HEK293 (cell line): ENCODE measurements at regions not wholly inside any gene's neighbourhood (a gene's known extent, or its start where the extent isn't known, plus 50 kb on each side); places are given as distances from the start of the nearest gene placed in this dataset.
A peak's percentile ranks its signal among the peaks of the same experiment; 100 is the strongest.

ENCODE experiments used
- CTCF ChIA-PET: fragments of 350-600 bp; formaldehyde crosslinking; extraction: SDS; loops from one replicate; lab custom pipeline; 2021; ENCODE audit warnings: antibody characterized with exemption; lab: Yijun Ruan, JAX
- POLR2A ChIA-PET: fragments of 300-600 bp; formaldehyde crosslinking; extraction: SDS; loops from one replicate; lab custom pipeline; 2020; ENCODE audit warnings: antibody characterized with exemption, inconsistent platforms; lab: Yijun Ruan, JAX
- H3K27ac ChIP-seq: fragments of 200-500 bp; sonication (Bioruptor generic); 2 replicates; pipeline ENCODE4 v1.5.1; 2014; ENCODE audit warnings: low read depth, low read length, control low read depth, inconsistent platforms; ENCODE audit errors: extremely low read depth
- H3K36me3 ChIP-seq, 2 experiments: fragments of 200-500 bp in 1 of 2; sonication (Bioruptor generic) in 1 of 2; 1 replicate in 1 of 2; 2 replicates in 1 of 2; pipeline ENCODE4 v1.5.1; 2014 to 2017; ENCODE audit warnings: inconsistent platforms in 2 of 2, low read length in 2 of 2; ENCODE audit not compliant: control insufficient read depth in 2 of 2, insufficient read depth in 1 of 2
- H3K4me1 ChIP-seq: fragments of 200-500 bp; sonication (Bioruptor generic); 2 replicates; pipeline ENCODE4 v1.5.1; 2014; ENCODE audit warnings: mild to moderate bottlenecking, low read length, inconsistent platforms; ENCODE audit not compliant: control insufficient read depth, insufficient read depth
- H3K4me3 ChIP-seq: 2 replicates; pipeline ENCODE4 v1.5.1; 2011; ENCODE audit warnings: low read depth, mild to moderate bottlenecking, control low read depth, low read length, moderate library complexity
- H3K9me3 ChIP-seq: fragments of 200-500 bp; sonication (Bioruptor generic); 2 replicates; pipeline ENCODE4 v1.5.1; 2014; ENCODE audit warnings: low read depth, low read length, inconsistent platforms; ENCODE audit not compliant: control insufficient read depth, insufficient read depth
- AEBP2 ChIP-seq: fragments of 450-650 bp; formaldehyde crosslinking; IDR thresholded peaks from 2 replicates; pipeline ENCODE4 v1.5.1; 2016; ENCODE audit warnings: missing biosample characterization, missing genetic modification characterization, borderline replicate concordance
- CTCF ChIP-seq: fragments of 450-650 bp; formaldehyde crosslinking; IDR thresholded peaks from 2 replicates; pipeline ENCODE4 v1.5.1; 2016; ENCODE audit warnings: missing biosample characterization, missing genetic modification characterization
- PRDM4 ChIP-seq: fragments of 450-650 bp; formaldehyde crosslinking; IDR thresholded peaks from 2 replicates; pipeline ENCODE4 v1.5.1; 2017; ENCODE audit warnings: missing biosample characterization, missing genetic modification characterization
- SP7 ChIP-seq: fragments of 450-650 bp; formaldehyde crosslinking; IDR thresholded peaks from 2 replicates; pipeline ENCODE4 v1.5.1; 2016; ENCODE audit warnings: missing biosample characterization, missing genetic modification characterization
- ZBTB26 ChIP-seq: fragments of 450-650 bp; formaldehyde crosslinking; optimal IDR thresholded peaks from 2 replicates; pipeline ENCODE3; 2016; ENCODE audit warnings: missing biosample characterization, mild to moderate bottlenecking, missing genetic modification characterization
- ZBTB48 ChIP-seq: fragments of 450-650 bp; formaldehyde crosslinking; IDR thresholded peaks from 2 replicates; pipeline ENCODE4 v1.5.1; 2016; ENCODE audit warnings: missing biosample characterization, missing genetic modification characterization
- ZNF132 ChIP-seq: fragments of 450-650 bp; formaldehyde crosslinking; IDR thresholded peaks from 2 replicates; pipeline ENCODE4 v1.5.1; 2017; ENCODE audit warnings: missing biosample characterization, missing genetic modification characterization, borderline replicate concordance
- ZNF335 ChIP-seq: fragments of 450-650 bp; formaldehyde crosslinking; conservative IDR thresholded peaks from 2 replicates; pipeline ENCODE4 v1.5.1; 2016; ENCODE audit warnings: missing biosample characterization, missing genetic modification characterization
- ZNF391 ChIP-seq: fragments of 450-650 bp; formaldehyde crosslinking; IDR thresholded peaks from 2 replicates; pipeline ENCODE4 v1.5.1; 2016; ENCODE audit warnings: low read depth, missing biosample characterization, missing genetic modification characterization, borderline replicate concordance
- ZNF423 ChIP-seq: fragments of 450-650 bp; formaldehyde crosslinking; IDR thresholded peaks from 2 replicates; pipeline ENCODE4 v1.5.1; 2016; ENCODE audit warnings: missing biosample characterization, missing genetic modification characterization
- ZNF501 ChIP-seq: fragments of 450-650 bp; formaldehyde crosslinking; IDR thresholded peaks from 2 replicates; pipeline ENCODE4 v1.5.1; 2016; ENCODE audit warnings: missing biosample characterization, missing genetic modification characterization
- ZNF560 ChIP-seq: fragments of 450-650 bp; formaldehyde crosslinking; IDR thresholded peaks from 2 replicates; pipeline ENCODE4 v1.5.1; 2017; ENCODE audit warnings: missing biosample characterization, missing genetic modification characterization, borderline replicate concordance
- ZNF600 ChIP-seq: fragments of 450-650 bp; formaldehyde crosslinking; IDR thresholded peaks from 2 replicates; pipeline ENCODE4 v1.5.1; 2016; ENCODE audit warnings: missing biosample characterization, missing genetic modification characterization
- ZNF629 ChIP-seq: fragments of 450-650 bp; formaldehyde crosslinking; IDR thresholded peaks from 2 replicates; pipeline ENCODE4 v1.5.1; 2017; ENCODE audit warnings: missing biosample characterization, missing genetic modification characterization
- ZNF645 ChIP-seq: fragments of 450-650 bp; formaldehyde crosslinking; IDR thresholded peaks from 2 replicates; pipeline ENCODE4; 2016; ENCODE audit warnings: missing biosample characterization, missing genetic modification characterization
- ZNF777 ChIP-seq: fragments of 450-650 bp; formaldehyde crosslinking; IDR thresholded peaks from 2 replicates; pipeline ENCODE4 v1.5.1; 2017; ENCODE audit warnings: missing biosample characterization, missing genetic modification characterization, borderline replicate concordance
- TF ChIP-seq, protein P1 (sequence below): fragments of 450-650 bp; formaldehyde crosslinking; IDR thresholded peaks from 2 replicates; pipeline ENCODE4 v1.5.1; 2017; ENCODE audit warnings: missing biosample characterization, missing genetic modification characterization

GRCh38 chr9:110041452-110041851 lies 166.5 kb downstream of the C9orf152 start:
- H3K36me3 ChIP-seq, result no peaks in the 10 kb centered on the region
- CTCF ChIA-PET, result no interaction called here
- no peak overlapping the region for H3K4me3 ChIP-seq
- no peaks in the 10 kb centered on the region for H3K9me3 ChIP-seq
- H3K27ac ChIP-seq, result no peak overlapping the region
- POLR2A ChIA-PET, result no interaction called here
- TF ChIP-seq AEBP2 (tag by site-specific recombination), result no peak
- no peak for TF ChIP-seq ZNF423
- no peaks in the 10 kb centered on the region for H3K4me1 ChIP-seq

DNA sequence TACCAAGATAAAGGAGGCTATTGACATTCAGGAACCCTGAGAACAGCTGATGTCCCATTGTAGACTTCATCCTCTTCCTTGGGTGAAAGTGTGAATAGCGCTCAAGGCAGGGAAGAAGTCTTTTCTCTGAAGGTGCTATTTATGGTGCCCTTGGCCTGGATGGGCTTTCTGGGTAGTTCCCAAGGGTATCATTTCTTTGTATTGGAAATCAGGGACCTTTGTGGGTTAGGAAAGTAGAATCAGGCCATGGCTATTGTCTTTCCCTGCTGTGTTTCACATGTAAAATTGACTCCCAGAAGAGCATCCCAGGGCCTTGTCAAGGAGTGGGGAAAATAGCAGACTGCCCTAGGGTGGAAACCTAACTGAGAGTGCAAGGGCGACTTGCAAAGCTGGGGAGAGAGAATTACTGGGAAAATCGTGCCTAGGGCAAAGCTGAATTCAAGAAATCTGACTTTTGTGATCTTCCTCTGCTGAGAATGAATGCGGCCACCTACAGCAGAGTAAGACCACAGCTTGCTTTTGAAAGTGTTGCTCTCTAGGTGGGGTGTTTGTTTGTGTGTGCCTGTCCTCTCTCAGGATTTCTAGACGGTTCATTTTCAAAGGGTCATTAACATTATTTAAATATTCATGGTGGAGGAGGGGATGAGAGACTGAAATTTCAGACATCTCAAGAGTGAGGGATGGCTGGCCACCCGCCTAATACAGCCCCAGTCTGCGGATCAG lies 160.6 kb downstream of the C9orf152 start:
- no peak for TF ChIP-seq ZNF645 (tag by site-specific recombination)
- no peak for TF ChIP-seq ZNF391 (tag by site-specific recombination)
- no peak for TF ChIP-seq ZNF629 (tag by site-specific recombination)
- no peak overlapping the region for H3K4me3 ChIP-seq
- CTCF ChIA-PET, result interaction anchor here (1.2 kb wide), 1 partner anchor 57 kb away, joined by 3 read pairs; no protein-coding TSS in a partner anchor
- no peaks in the 10 kb centered on the region for H3K36me3 ChIP-seq
- no peaks in the 10 kb centered on the region for H3K9me3 ChIP-seq
- POLR2A ChIA-PET, result interaction anchor here (0.5 kb wide), 1 partner anchor 88 kb away, joined by 3 read pairs; no protein-coding TSS in a partner anchor
- H3K27ac ChIP-seq, result no peak overlapping the region
- H3K4me1 ChIP-seq, result peaks cover 5% of the 10 kb centered on the region; the same call in 1 of the 2 replicates

DNA sequence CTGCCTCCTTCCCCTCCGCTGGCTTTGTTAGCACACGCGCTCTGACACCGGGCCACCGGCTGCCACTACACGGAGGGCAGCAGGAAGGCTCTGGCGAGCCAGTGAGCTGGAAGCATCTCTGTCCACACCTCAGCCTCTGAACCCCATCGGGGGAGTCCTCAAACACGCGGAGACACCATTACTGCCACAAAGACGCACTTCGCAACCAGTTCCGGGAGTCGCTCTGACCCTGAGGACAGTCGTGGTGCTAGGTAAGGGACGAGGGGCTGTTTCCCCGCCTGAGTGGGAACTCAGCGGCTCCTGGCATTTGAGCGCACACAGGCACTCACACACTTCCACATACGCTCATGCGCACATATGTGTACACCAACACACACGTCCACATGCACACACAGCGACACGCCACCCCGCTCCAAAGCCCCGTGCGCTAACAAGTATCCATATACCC lies 160.0 kb downstream of the C9orf152 start:
- Histone ChIP-seq H3K27ac (no peak overlapping the region; the same call in 1 of the 2 replicates), H3K4me3 (peak overlapping the region; percentile 78), H3K4me1 (peaks cover 5% of the 10 kb centered on the region; the same call in 1 of the 2 replicates), H3K9me3 (no peaks in the 10 kb centered on the region), H3K36me3 (no peaks in the 10 kb centered on the region)
- TF ChIP-seq PRDM4 (tag by site-specific recombination) (no peak), ZNF335 (tag by site-specific recombination) (peak; percentile 18; the same call in 1 of the 2 replicates), CTCF (tag by site-specific recombination) (0 out of 2 replicates have a peak, but pooled peaks have one; percentile 20), ZBTB26 (peak; percentile 28), ZNF501 (tag by site-specific recombination) (peak; percentile 20; the same call in 1 of the 2 replicates), ZNF132 (tag by site-specific recombination) (no peak), ZNF600 (tag by site-specific recombination) (peak; percentile 48), SP7 (tag by site-specific recombination) (0 out of 2 replicates have a peak, but pooled peaks have one; percentile 15), ZNF560 (tag by site-specific recombination) (no peak), ZNF777 (tag by site-specific recombination) (peak; percentile 57; the same call in 1 of the 2 replicates), ZBTB48 (0 out of 2 replicates have a peak, but pooled peaks have one; percentile 16)
- TF ChIP-seq, protein P1, sequence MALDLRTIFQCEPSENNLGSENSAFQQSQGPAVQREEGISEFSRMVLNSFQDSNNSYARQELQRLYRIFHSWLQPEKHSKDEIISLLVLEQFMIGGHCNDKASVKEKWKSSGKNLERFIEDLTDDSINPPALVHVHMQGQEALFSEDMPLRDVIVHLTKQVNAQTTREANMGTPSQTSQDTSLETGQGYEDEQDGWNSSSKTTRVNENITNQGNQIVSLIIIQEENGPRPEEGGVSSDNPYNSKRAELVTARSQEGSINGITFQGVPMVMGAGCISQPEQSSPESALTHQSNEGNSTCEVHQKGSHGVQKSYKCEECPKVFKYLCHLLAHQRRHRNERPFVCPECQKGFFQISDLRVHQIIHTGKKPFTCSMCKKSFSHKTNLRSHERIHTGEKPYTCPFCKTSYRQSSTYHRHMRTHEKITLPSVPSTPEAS (tag by site-specific recombination), result peak; percentile 47; the same call in 1 of the 2 replicates
- CTCF ChIA-PET, result interaction anchor here (0.5 to 1.2 kb wide), 3 partner anchors 8 to 56 kb away, joined by 3 to 6 read pairs (median 3); no protein-coding TSS in a partner anchor
- POLR2A ChIA-PET, result interaction anchor here (0.5 kb wide), 1 partner anchor 88 kb away, joined by 3 read pairs; no protein-coding TSS in a partner anchor
